Fibroblast of lung (primary cell): ENCODE measurements at regions not wholly inside any gene's neighbourhood (a gene's known extent, or its start where the extent isn't known, plus 50 kb on each side); places are given as distances from the start of the nearest gene placed in this dataset.

ENCODE experiments used
- CTCF ChIP-seq, 2 donors: IDR thresholded peaks in 1 of 2; conservative IDR thresholded peaks in 1 of 2; 1 replicate in 1 of 2; 2 replicates in 1 of 2; pipeline ENCODE4 v1.5.1; 2011 to 2012; ENCODE audit warnings: low read length in 2 of 2, control low read depth in 1 of 2, inconsistent platforms in 1 of 2, low read depth in 1 of 2, mild to moderate bottlenecking in 1 of 2
- EZH2 ChIP-seq: IDR thresholded peaks from 2 replicates; pipeline ENCODE4 v1.5.1; 2012; ENCODE audit warnings: low read length, control low read depth, mild to moderate bottlenecking; ENCODE audit errors: missing control alignments

GRCh38 chr12:92294676-92295440 lies 149.2 kb upstream of the BTG1 start:
- TF ChIP-seq CTCF (conservative IDR thresholded peaks at IDR 0.05 in 1 of 2, IDR thresholded peaks at IDR 0.05 in 1 of 2; ENCODE audit: low read depth in 1 of 2, low read length in 2 of 2) (no peak), EZH2 (no peak)
